K562 (cell line): ENCODE measurements at regions not wholly inside any gene's neighbourhood (a gene's known extent, or its start where the extent isn't known, plus 50 kb on each side); places are given as distances from the start of the nearest gene placed in this dataset.

Experiments used
- BRF1 ChIP-seq: IDR thresholded peaks from 3 replicates; pipeline ENCODE4 v1.6.1; 2011; ENCODE audit warnings: borderline replicate concordance, mild to moderate bottlenecking; ENCODE audit not compliant: insufficient read length; ENCODE audit errors: extremely low read depth
- CEBPG ChIP-seq, 3 experiments: fragments of 200-800 bp in 1 of 3; sonication (Bioruptor generic) in 1 of 3; sonication (generic) in 1 of 3; formaldehyde crosslinking in 1 of 3; IDR thresholded peaks in 2 of 3; conservative IDR thresholded peaks in 1 of 3; 2 replicates each; pipeline versions ENCODE4 v1.6.1 to v1.8.0; 2016 to 2022; ENCODE audit warnings: missing compliant biosample characterization in 2 of 3, missing genetic modification characterization in 2 of 3, mild to moderate bottlenecking in 1 of 3, missing genetic modification reagents in 1 of 3
- CHCHD3 ChIP-seq: fragments of 250-450 bp; sonication (Bioruptor Pico); IDR thresholded peaks from 2 replicates; pipeline ENCODE4 v2.1.2; 2022; ENCODE audit warnings: mild to moderate bottlenecking
- CXXC5 ChIP-seq: fragments of 250-450 bp; sonication (Bioruptor Pico); IDR thresholded peaks from 2 replicates; pipeline ENCODE4 v1.8.0; 2022; ENCODE audit warnings: inconsistent platforms, mild to moderate bottlenecking, moderate library complexity
- ETV6 ChIP-seq, 3 experiments: fragments of 150-350 bp in 1 of 3; sonication (generic) in 1 of 3; formaldehyde crosslinking in 1 of 3; IDR thresholded peaks; 2 replicates each; pipeline versions ENCODE4 v1.6.1 to v1.8.0; 2014 to 2022; ENCODE audit warnings: borderline replicate concordance in 2 of 3, low read depth in 2 of 3, antibody characterized with exemption in 1 of 3, low read length in 1 of 3, mild to moderate bottlenecking in 1 of 3, missing genetic modification reagents in 1 of 3
- FOXO4 ChIP-seq: fragments of 450-650 bp; formaldehyde crosslinking; IDR thresholded peaks from 2 replicates; pipeline ENCODE4 v1.4.0; 2020; ENCODE audit warnings: mild to moderate bottlenecking, moderate library complexity
- KAT8 ChIP-seq: fragments of 450-650 bp; IDR thresholded peaks from 2 replicates; pipeline ENCODE4 v1.6.1; 2016; ENCODE audit warnings: low read depth, mild to moderate bottlenecking
- MED1 ChIP-seq: sonication (generic); formaldehyde crosslinking; IDR thresholded peaks from 2 replicates; pipeline ENCODE4 v1.8.1; 2023; ENCODE audit warnings: missing genetic modification reagents, borderline replicate concordance
- MEIS2 ChIP-seq: fragments of 450-650 bp; IDR thresholded peaks from 2 replicates; pipeline ENCODE4 v1.6.1; 2014; ENCODE audit warnings: mild to moderate bottlenecking; ENCODE audit not compliant: partially characterized antibody
- MXI1 ChIP-seq: IDR thresholded peaks from 2 replicates; pipeline ENCODE4 v1.6.1; 2011; ENCODE audit warnings: low read depth, mild to moderate bottlenecking, improper control_type of control experiment, low read length
- NELFE ChIP-seq: IDR thresholded peaks from 2 replicates; pipeline ENCODE4 v1.6.1; 2011; ENCODE audit warnings: mild to moderate bottlenecking; ENCODE audit not compliant: insufficient read depth, insufficient read length
- NR2C2 ChIP-seq, 2 experiments: fragments of 200-800 bp in 1 of 2; sonication (Bioruptor generic) in 1 of 2; sonication (generic) in 1 of 2; formaldehyde crosslinking in 1 of 2; IDR thresholded peaks; 2 replicates each; pipeline versions ENCODE4 v1.6.1 to v1.8.0; 2016 to 2022; ENCODE audit warnings: mild to moderate bottlenecking in 1 of 2, missing compliant biosample characterization in 1 of 2, missing genetic modification characterization in 1 of 2, missing genetic modification reagents in 1 of 2
- PCBP2 ChIP-seq: fragments of 200-400 bp; formaldehyde crosslinking; IDR thresholded peaks from 2 replicates; pipeline ENCODE4 v1.6.1; 2018; ENCODE audit warnings: low read length, low read depth, mild to moderate bottlenecking, moderate library complexity; ENCODE audit not compliant: poor library complexity, severe bottlenecking
- POLR2G ChIP-seq: fragments of 200-400 bp; formaldehyde crosslinking; IDR thresholded peaks from 2 replicates; pipeline ENCODE4 v1.6.1; 2017; ENCODE audit warnings: low read depth, mild to moderate bottlenecking, antibody characterized with exemption, low read length, moderate library complexity
- RFX7 ChIP-seq: fragments of 250-450 bp; sonication (Bioruptor Pico); IDR thresholded peaks from 2 replicates; pipeline ENCODE4 v1.5.1; 2021; ENCODE audit warnings: mild to moderate bottlenecking
- SREBF2 ChIP-seq: sonication (generic); formaldehyde crosslinking; IDR thresholded peaks from 2 replicates; pipeline ENCODE4 v1.4.0; 2020; ENCODE audit warnings: mild to moderate bottlenecking, missing genetic modification reagents
- SRSF1 ChIP-seq: fragments of 200-400 bp; formaldehyde crosslinking; IDR thresholded peaks from 2 replicates; pipeline ENCODE4 v1.6.1; 2017; ENCODE audit warnings: mild to moderate bottlenecking, low read depth, low read length, moderate library complexity
- TBP ChIP-seq: optimal IDR thresholded peaks from 2 replicates; pipeline ENCODE3; 2011; ENCODE audit warnings: low read depth, low read length, improper control_type of control experiment
- TCF7L2 ChIP-seq: fragments of 150-350 bp; IDR thresholded peaks from 2 replicates; pipeline ENCODE4 v1.6.1; 2016; ENCODE audit warnings: low read depth, mild to moderate bottlenecking, low read length, moderate library complexity
- TEAD1 ChIP-seq, 2 experiments: fragments of 450-650 bp in 1 of 2; sonication (generic) in 1 of 2; formaldehyde crosslinking; IDR thresholded peaks; 2 replicates each; pipeline versions ENCODE4 v1.4.0 to v1.8.0; 2020 to 2022; ENCODE audit warnings: mild to moderate bottlenecking in 2 of 2, missing genetic modification reagents in 1 of 2
- TGIF2 ChIP-seq: sonication (generic); formaldehyde crosslinking; IDR thresholded peaks from 2 replicates; pipeline ENCODE4 v1.8.1; 2022; ENCODE audit warnings: mild to moderate bottlenecking, missing genetic modification reagents, moderate library complexity
- ZFP30 ChIP-seq: fragments of 250-450 bp; sonication (Bioruptor Pico); IDR thresholded peaks from 2 replicates; pipeline ENCODE4 v1.8.0; 2022; ENCODE audit warnings: moderate library complexity, mild to moderate bottlenecking, inconsistent platforms, borderline replicate concordance
- ZNF174 ChIP-seq: fragments of 250-450 bp; sonication (Bioruptor Pico); IDR thresholded peaks from 2 replicates; pipeline ENCODE4 v1.4.0; 2020; ENCODE audit warnings: mild to moderate bottlenecking
- ZNF277 ChIP-seq: fragments of 250-450 bp; sonication (Bioruptor Pico); IDR thresholded peaks from 2 replicates; pipeline ENCODE4 v1.8.0; 2022; ENCODE audit warnings: inconsistent platforms, mild to moderate bottlenecking, moderate library complexity, borderline replicate concordance
- TF ChIP-seq, protein P1 (sequence below): fragments of 450-650 bp; formaldehyde crosslinking; IDR thresholded peaks from 2 replicates; pipeline ENCODE4 v1.4.0; 2022; ENCODE audit warnings: missing genetic modification characterization

GRCh38 chr1:3992103-3992556, 92.1 kb upstream of the C1orf174 start (continued):
- TF ChIP-seq KAT8 (no peak), TEAD1 (CRISPR knock-in tag; IDR thresholded peaks at IDR 0.05) (no peak), SREBF2 (no peak), MXI1 (no peak), CXXC5 (no peak), POLR2G (no peak), BRF1 (no peak), TGIF2 (CRISPR knock-in tag) (no peak), MED1 (CRISPR knock-in tag) (no peak), ETV6 (IDR thresholded peaks at IDR 0.05; ENCODE audit: borderline replicate concordance in 1 of 2, low read depth in 2 of 2, low read length in 1 of 2) (no peak), ETV6 (CRISPR knock-in tag; IDR thresholded peaks at IDR 0.05; ENCODE audit: borderline replicate concordance) (no peak), SRSF1 (no peak), PCBP2 (no peak), TBP (no peak), CEBPG (CRISPR knock-in tag; IDR thresholded peaks at IDR 0.05) (peak; percentile 77), CEBPG (tag; conservative IDR thresholded peaks at IDR 0.05 in 1 of 2, IDR thresholded peaks at IDR 0.05 in 1 of 2) (peak in 1 of 2 experiments; percentile 86; a peak in 2 of 4 replicates), RFX7 (CRISPR knock-in tag) (no peak), MEIS2 (no peak), FOXO4 (CRISPR knock-in tag) (no peak), ZFP30 (CRISPR knock-in tag) (no peak), TCF7L2 (no peak), NELFE (no peak), NR2C2 (CRISPR knock-in tag; IDR thresholded peaks at IDR 0.05) (no peak), NR2C2 (tag; IDR thresholded peaks at IDR 0.05) (no peak), ZNF174 (CRISPR knock-in tag) (no peak), CHCHD3 (CRISPR knock-in tag) (no peak), ZNF277 (CRISPR knock-in tag) (no peak)
- TF ChIP-seq, protein P1, sequence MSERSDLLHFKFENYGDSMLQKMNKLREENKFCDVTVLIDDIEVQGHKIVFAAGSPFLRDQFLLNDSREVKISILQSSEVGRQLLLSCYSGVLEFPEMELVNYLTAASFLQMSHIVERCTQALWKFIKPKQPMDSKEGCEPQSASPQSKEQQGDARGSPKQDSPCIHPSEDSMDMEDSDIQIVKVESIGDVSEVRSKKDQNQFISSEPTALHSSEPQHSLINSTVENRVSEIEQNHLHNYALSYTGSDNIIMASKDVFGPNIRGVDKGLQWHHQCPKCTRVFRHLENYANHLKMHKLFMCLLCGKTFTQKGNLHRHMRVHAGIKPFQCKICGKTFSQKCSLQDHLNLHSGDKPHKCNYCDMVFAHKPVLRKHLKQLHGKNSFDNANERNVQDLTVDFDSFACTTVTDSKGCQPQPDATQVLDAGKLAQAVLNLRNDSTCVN (CRISPR knock-in tag) = no peak
